Dermis microvascular lymphatic vessel endothelial cell (primary cell): ENCODE measurements at regions not wholly inside any gene's neighbourhood (a gene's known extent, or its start where the extent isn't known, plus 50 kb on each side); places are given as distances from the start of the nearest gene placed in this dataset.
"Not testable (repeated sequence)": the region's sequence is repeated elsewhere in the genome, so short reads cannot be mapped to it uniquely, and the experiment has no call there.

Source experiments
- DNase-seq, 2 donors: peaks; one replicate each; pipeline versions ENCODE4 v3.0.0 to v3.0.0-alpha.2; 2010; ENCODE audit warnings: low read depth in 2 of 2

GRCh38 chr4:117922311-117922710, 112.0 kb upstream of the NDST3 start:
- not testable (repeated sequence) for DNase-seq

GRCh38 chr4:117927823-117928222, 106.5 kb upstream of the NDST3 start:
- not testable (repeated sequence) for DNase-seq

- DNase-seq: no peak
Measured at GRCh38 chr4:117941611-117942010, 92.7 kb upstream of the NDST3 start.

- no peak for DNase-seq
Measured at GRCh38 chr4:117949621-117950020, 84.7 kb upstream of the NDST3 start.

GRCh38 chr4:117957571-117957970, 76.7 kb upstream of the NDST3 start:
- no peak for DNase-seq

- no peak for DNase-seq
Measured at GRCh38 chr4:117965622-117966021, 68.7 kb upstream of the NDST3 start.

GRCh38 chr4:117968606-117969005, 65.7 kb upstream of the NDST3 start:
- DNase-seq: no peak

- no peak for DNase-seq
Measured at GRCh38 chr4:117971403-117971802, 62.9 kb upstream of the NDST3 start.

GRCh38 chr4:117983541-117984365, 50.5 kb upstream of the NDST3 start:
- no peak for DNase-seq

- DNase-seq: no peak
Measured at GRCh38 chr4:117984366-117984680, 50.0 kb upstream of the NDST3 start.
